Embryonic facial prominence (tissue), 1 donor: ENCODE measurements at regions not wholly inside any gene's neighbourhood (a gene's known extent, or its start where the extent isn't known, plus 50 kb on each side); places are given as distances from the start of the nearest gene placed in this dataset.
"Not testable (repeated sequence)": the region's sequence is repeated elsewhere in the genome, so short reads cannot be mapped to it uniquely, and the experiment has no call there.

Experiments used
- DNase-seq: peaks from one replicate; pipeline ENCODE4 v3.0.0-alpha.2; 2016; ENCODE audit errors: extremely low spot score

DNA sequence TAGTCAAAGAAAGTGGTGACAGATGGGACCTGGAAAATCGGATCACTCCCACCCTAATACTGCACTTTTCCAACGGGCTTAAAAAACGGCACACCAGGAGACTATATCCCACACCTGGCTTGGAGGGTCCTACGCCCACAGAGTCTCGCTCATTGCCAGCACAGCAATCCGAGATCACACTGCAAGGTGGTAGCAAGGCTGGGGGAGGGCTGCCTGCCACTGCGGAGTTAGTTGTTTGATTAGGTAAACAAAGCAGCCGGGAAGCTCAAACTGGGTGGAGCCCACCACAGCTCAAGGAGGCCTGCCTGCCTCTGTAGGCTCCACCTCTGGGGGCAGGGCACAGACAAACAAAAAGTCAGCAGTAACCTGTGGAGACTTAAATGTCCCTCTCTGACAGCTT, 590.0 kb upstream of the ID4 start:
- DNase-seq, result not testable (repeated sequence)

DNA sequence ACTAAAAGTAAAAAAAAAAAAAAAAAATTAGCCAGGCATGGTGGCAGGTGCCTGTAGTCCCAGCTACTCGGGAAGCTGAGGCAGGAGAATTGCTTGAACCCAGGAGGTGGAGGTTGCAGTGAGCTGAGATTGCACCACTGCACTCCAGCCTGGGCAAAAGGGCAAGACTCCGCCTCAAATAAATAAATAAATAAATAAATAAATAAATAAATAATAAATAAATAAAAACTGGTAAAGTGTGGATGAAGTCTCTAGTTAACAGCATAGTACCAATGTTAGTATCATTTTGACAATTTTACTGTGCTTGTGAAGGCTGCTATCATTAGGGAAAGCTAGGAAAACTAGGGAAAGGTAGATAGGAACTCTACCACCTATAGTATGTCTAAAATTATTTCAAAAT, 581.0 kb upstream of the ID4 start:
- not testable (repeated sequence) for DNase-seq

DNA sequence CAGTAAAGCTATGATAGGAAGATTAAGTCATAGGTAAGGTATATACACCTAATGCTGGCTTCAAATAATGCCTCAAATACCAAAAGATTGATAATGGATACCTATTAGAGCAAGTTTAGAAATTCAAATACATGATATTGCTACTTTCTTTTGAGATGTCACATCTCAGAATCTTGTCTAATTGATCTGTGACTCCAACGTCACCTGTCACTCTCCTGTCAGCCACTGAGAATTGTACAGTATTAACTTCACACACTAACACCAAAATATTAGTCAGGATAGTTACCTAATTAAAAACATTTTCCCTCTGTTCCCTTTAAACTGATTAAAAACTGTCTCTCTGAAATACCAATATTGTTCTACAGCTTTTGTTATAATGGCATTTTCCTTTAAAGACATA, 575.5 kb upstream of the ID4 start:
- no peak for DNase-seq

GRCh38 chr6:19268117-19268516, 569.1 kb upstream of the ID4 start:
- DNase-seq, result no peak

GRCh38 chr6:19268718-19269117, 568.5 kb upstream of the ID4 start:
- DNase-seq, result no peak

DNA sequence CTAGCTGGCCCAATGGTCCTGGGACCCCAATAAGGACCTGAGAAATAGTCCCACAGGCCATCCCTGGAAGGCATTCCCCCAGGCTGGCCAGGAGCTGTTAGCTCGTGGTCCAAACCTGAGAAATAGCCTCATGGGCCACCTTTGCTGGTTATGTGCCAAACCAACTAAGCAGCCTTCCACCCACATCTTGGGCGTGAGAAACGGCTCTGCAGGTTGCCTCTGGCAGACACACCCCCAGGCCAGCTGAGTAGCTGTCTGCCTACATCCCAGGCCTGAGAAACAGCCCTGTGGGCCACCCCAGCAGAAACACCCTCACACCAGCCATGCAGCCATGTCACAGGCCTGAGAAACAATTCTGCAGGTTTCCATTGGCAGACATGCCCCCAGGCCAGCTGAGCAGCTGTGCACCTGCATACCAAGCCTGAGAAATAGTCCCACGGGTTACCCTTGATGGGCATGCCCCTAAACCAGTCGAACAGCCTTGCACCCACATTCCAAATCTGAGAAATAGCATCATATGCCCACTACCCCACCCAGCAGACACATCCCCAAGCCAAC, 567.8 kb upstream of the ID4 start:
- DNase-seq, result no peak

GRCh38 chr6:19270616-19271015, 566.6 kb upstream of the ID4 start:
- DNase-seq, result no peak

DNA sequence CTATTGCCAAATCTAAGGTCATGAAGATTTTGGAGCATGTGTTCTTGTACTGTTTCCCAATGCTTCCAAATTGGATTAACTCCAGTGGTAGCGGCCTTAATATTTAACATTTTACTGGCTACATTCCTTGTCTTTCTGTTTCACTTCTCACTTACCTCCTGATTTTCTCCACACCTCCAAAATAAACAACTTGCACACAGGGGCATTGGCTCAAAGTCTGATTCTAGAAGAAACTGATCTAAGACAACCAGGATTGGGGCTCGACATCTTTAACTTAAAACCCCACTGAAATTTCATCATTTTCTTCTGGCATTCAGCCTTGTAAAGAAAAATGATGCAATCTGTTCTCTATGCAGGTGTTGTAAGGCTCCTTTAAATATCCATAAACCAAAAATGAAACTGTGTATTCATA, 557.9 kb upstream of the ID4 start:
- no peak for DNase-seq

DNA sequence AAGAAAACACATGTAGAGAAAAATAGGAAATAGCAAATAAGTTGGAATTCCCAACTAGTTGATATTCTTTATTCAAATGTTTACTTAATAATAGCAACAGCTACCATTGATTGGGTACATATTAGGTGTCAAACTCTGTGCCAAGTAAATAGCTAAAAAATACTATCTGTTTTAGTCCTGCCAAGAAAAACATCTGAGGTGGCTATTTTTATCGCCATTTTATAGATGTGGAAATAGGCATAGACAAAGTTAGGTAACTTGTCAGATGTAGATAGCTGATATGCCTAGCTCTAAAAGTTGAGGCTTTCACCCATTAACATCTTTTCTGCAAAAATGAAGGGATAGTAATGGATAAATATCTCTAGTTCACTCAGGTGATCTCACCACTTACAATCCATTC, 549.2 kb upstream of the ID4 start:
- DNase-seq, result no peak

DNA sequence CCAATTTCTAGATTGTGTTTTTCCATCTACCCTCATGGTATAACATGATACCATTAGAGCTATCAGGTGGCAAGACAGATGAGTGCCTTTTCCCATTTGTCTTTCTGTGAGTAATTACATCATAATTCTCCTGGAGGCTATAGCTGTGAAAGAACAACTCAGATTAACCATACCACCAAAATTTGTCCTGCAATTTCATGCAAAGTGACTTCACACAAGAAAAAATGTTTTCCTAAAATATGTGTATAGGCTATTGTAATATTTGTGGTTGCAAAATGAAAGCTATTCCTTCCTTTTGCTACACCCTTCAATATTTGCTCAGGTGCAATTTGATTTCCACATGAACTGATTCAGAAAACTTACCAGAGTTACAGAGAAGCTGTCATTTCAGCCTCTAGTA, 547.7 kb upstream of the ID4 start:
- DNase-seq, result no peak

GRCh38 chr6:19297880-19298279, 539.3 kb upstream of the ID4 start:
- no peak for DNase-seq

DNA sequence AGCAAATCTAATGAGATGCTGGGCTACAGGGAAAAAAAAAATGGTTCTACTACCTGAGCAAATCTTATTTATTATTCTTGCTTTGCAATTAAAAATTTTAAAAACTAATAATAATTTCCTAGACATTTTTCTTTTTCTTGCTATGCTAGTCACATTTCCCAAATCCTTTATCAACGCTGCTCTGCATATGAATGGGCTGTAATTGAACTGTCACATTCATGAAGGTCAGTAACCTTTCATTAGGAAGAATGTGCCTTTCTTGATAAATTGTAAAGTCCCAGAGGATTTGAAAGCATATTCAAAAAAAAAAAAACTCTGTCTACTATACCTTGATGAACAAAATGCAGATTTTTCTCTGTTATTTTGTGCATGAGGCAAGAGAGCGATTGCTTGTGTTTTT, 538.7 kb upstream of the ID4 start:
- DNase-seq, result no peak

- DNase-seq, result no peak
Measured at GRCh38 chr6:19299129-19299528, 538.0 kb upstream of the ID4 start.

DNA sequence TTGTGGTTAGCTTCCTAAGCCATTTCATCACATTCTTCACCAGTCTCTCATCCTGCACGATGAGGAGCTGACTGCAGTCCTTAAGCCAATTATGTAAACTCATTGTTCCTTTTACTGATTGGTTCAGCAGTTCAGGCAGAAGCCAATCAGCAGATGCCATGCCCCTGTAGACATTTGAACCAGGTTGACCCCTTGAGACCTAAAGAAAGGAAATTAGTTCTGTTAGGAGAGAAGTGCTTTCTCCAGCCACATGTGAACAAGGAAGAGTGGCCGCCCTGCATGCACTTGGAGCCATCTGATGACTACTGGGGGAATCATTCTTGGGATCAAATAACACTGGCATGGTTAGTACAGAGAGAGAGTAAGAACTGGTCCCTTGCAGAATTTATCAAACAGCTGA, 535.2 kb upstream of the ID4 start:
- no peak for DNase-seq

DNA sequence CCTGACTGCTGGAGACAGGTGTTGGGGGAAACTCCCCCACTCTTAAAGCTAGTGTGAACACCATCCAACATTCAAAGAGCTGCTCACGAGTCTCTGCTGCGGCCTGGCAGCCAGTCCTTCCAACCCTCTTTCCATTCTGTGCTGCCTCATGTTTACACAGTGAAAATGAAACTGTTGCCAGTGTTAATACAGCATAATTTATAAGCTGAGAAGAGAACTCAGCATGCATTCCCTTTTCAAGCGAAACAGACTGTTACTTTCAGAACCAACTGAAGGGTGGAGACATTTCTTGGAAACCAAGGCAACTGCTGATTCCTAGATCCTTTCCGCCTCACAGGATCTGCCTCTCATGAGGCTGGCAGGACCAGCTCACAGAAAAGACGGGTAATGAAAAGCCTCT, 533.8 kb upstream of the ID4 start:
- no peak for DNase-seq

DNA sequence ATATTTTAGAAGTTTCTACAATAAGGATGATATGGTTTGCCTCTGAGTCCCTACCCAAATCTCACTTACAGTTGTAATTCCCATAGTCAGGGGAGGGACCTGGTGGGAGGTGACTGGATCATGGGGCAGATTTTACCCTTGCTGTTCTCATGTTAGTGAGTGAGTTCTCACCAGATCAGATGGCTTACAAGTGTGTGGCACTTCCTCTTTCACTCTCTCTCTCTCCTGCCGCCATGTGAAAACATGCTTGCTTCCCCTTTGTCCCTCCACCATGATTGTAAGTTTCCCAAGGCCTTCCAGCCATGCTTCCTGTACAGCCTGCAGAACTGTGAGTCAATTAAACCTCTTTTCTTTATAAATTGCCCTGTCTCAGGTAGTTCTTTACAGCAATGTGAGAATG, 527.5 kb upstream of the ID4 start:
- no peak for DNase-seq

- DNase-seq, result no peak
Measured at GRCh38 chr6:19311786-19312185, 525.4 kb upstream of the ID4 start.

DNA sequence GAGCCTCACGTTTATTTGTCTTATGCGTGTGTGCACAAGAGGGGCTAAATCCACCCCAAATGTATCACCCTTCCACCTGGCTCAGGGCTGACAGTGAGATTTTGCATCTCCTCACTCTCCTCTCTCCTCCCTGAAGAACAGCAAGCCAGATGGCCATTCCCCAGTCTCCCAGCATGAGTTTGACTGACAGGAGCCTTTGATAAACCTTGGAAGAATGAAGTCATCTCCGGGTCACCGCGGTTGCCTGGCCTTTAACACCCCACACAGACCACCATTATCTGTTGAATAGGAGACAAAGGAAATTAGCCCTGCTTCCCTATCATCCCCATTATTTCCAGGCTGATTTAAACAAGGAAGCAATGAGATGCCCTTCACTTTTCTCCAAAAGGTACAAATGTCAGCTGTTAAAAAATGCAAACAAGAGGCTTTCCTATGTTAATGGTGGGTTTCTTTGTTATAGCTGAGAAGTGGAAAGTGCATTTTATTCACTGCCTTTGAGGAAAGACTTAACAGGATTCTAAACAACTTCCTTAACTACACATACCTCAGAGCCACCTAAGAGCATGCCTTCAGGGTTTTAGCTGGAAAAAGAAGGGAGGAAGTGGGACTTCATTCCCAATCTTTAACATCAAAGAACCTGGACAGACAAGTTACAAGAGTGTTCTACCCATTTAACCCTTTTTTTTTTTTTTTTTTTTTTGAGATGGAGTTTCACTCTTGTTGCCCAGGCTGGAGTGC, 524.8 kb upstream of the ID4 start:
- no peak for DNase-seq

DNA sequence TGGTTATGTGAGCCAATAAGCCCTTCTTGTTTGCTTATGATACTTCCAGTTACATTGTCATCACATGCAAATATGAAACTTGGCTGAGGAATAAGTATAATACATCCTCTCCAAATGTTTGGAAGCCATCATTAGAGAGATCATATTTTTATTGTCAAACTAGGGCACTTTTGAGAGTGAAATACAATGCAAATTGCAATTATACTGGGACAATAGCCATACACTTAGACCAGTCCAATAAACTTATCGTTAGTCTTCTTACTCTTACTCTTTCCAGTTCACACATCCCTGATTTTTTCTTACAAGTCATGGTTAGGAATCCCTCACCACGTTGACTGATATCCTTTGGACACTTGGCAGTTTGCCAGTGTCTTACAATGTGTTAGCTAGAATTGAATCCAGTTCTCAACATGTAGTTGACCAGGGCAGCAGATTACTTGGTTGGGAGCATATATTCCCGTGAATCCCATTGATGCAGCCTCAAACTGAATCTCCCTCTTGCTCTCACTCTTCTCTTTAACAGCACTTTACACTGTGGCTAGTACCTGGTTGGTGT, 519.7 kb upstream of the ID4 start:
- no peak for DNase-seq

- DNase-seq, result no peak
Measured at GRCh38 chr6:19319005-19319404, 518.2 kb upstream of the ID4 start.

DNA sequence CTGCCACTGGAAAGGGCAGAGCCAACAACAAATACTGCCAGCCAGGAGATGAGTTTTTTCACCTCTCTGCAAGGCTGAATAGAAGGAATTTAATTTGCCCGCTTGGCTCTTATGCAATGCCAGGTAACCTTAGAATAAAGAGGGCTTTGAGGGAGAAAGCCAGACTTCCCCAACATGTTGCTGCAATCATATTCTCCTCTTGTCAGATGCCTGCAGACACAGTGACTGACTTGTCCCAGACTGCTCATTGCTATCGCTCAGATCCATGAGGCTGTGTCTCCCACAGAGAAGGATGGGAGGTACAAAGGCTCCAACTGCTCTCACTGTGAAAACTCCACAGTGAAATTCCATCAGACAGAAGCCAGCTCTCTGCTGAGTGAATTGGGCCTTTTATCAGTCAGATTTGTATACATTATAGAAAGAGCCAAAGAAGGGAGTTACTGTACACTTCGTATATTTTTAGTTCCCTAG, 517.0 kb upstream of the ID4 start:
- no peak for DNase-seq

- DNase-seq, result no peak
Measured at GRCh38 chr6:19322691-19323485, 514.3 kb upstream of the ID4 start.

- no peak for DNase-seq
Measured at GRCh38 chr6:19324376-19324775, 512.8 kb upstream of the ID4 start.
